Fibroblast of the aortic adventitia (primary cell): ENCODE measurements at regions not wholly inside any gene's neighbourhood (a gene's known extent, or its start where the extent isn't known, plus 50 kb on each side); places are given as distances from the start of the nearest gene placed in this dataset.
"Not testable (repeated sequence)": the region's sequence is repeated elsewhere in the genome, so short reads cannot be mapped to it uniquely, and the experiment has no call there.

ENCODE experiments used
- DNase-seq: peaks from one replicate; pipeline ENCODE4 v3.0.0-alpha.2; 2010; ENCODE audit warnings: low read depth
- H3K4me3 ChIP-seq: 2 replicates; pipeline ENCODE4 v1.5.1; 2011; ENCODE audit warnings: low read depth, mild to moderate bottlenecking, control low read depth, low read length, moderate library complexity
- TF ChIP-seq, protein P1 (sequence below): IDR thresholded peaks from 2 replicates; pipeline ENCODE4 v1.5.1; 2011; ENCODE audit warnings: mild to moderate bottlenecking, low read length, control low read depth, inconsistent platforms; ENCODE audit not compliant: insufficient read depth

DNA sequence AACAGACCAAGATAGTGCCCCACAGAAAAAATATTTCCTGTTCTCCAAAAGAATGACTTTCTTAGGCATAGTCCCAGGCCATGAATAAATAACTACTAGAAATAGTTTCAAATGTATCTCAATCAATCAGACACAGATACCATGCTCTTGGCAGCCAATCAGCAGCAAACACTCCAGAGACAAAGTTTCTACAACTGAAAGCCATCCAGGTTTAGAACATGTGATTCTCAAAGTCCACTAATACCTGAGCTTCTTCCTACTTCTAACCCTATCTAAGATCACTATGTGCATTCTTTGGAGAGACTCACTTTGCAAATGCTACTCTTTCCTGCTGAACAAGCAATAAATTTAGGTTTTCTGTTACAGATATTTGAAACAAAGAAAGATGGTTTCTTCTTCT, 425.8 kb upstream of the GRIN3A start:
- H3K4me3 ChIP-seq: no peak overlapping the region
- DNase-seq: no peak

GRCh38 chr9:102153081-102153480, 414.6 kb upstream of the GRIN3A start:
- DNase-seq, H3K4me3 ChIP-seq: not testable (repeated sequence)

More for the DNA sequence above, 425.8 kb upstream of the GRIN3A start:
- TF ChIP-seq, protein P1, sequence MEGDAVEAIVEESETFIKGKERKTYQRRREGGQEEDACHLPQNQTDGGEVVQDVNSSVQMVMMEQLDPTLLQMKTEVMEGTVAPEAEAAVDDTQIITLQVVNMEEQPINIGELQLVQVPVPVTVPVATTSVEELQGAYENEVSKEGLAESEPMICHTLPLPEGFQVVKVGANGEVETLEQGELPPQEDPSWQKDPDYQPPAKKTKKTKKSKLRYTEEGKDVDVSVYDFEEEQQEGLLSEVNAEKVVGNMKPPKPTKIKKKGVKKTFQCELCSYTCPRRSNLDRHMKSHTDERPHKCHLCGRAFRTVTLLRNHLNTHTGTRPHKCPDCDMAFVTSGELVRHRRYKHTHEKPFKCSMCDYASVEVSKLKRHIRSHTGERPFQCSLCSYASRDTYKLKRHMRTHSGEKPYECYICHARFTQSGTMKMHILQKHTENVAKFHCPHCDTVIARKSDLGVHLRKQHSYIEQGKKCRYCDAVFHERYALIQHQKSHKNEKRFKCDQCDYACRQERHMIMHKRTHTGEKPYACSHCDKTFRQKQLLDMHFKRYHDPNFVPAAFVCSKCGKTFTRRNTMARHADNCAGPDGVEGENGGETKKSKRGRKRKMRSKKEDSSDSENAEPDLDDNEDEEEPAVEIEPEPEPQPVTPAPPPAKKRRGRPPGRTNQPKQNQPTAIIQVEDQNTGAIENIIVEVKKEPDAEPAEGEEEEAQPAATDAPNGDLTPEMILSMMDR: no peak

DNA sequence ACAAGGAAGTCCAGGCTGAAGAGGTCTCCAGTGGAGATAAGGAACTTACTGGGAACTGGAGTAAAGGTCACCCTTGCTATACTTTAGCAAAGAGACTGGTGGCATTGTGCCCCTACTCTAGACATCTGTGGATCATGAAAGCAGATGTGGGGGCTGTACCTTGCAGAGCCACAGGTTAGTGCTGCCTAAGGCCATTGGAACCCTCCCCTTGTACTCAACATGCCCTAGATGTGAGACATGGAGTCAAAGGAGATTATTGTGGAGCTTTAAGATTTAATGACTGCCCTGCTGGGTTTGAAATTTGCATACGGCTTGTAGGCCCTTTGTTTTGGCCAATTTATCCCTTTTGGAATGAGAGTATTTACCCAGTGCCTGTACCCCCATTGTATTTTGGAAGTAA, 397.3 kb upstream of the GRIN3A start:
- DNase-seq: no peak
- TF ChIP-seq, protein P1: no peak

GRCh38 chr9:102124465-102124864, 386.0 kb upstream of the GRIN3A start:
- no peak for DNase-seq
- H3K4me3 ChIP-seq: no peak overlapping the region
- TF ChIP-seq, protein P1: no peak

More for the DNA sequence above, 397.3 kb upstream of the GRIN3A start:
- H3K4me3 ChIP-seq: no peak overlapping the region

GRCh38 chr9:102114557-102114956, 376.1 kb upstream of the GRIN3A start:
- H3K4me3 ChIP-seq: no peak overlapping the region
- TF ChIP-seq, protein P1: no peak
- DNase-seq: no peak

DNA sequence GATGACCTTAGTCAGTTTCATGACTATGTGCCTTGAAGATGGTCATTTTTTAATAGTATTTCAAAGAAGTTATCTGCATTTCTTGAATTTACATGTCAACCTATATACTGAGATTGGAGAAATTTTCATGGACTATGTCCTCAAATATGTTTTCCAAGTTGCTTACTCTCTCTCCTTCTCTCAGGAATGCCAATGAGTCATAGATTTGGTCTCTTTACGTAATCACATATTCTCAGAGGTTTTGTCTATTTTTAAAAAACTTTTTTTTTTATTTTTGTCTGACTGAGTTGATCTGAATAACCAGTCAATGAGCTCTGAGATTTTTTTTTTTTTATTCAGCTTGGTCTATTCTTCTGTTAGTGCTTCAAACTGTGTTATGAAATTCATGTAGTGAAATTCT, 374.7 kb upstream of the GRIN3A start:
- DNase-seq: no peak
- H3K4me3 ChIP-seq: no peak overlapping the region
- TF ChIP-seq, protein P1: no peak

- no peak for DNase-seq
- TF ChIP-seq, protein P1: no peak
- no peak overlapping the region for H3K4me3 ChIP-seq
Observed at GRCh38 chr9:102106439-102106838, 368.0 kb upstream of the GRIN3A start.

DNA sequence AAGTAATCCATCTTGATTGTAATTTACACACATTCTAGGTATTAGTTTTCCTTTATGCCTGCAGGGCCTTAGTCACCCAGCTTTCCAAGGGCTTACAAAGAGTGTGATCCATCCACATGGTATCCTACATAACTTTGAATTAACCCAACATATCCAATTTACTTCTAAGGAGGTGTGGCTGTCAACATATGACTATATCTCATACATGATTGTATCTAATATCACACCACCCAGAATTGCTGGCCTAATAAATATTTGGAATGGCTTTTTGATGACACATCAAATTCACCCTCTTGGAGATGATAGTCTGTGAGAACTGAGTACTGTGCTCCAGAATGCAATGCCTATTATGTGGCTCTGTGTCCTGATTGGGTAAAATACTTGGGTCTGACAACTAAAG, 363.3 kb upstream of the GRIN3A start:
- TF ChIP-seq, protein P1: no peak
- no peak for DNase-seq
- no peak overlapping the region for H3K4me3 ChIP-seq
